Endothelial cell of umbilical vein (primary cell): ENCODE measurements at regions not wholly inside any gene's neighbourhood (a gene's known extent, or its start where the extent isn't known, plus 50 kb on each side); places are given as distances from the start of the nearest gene placed in this dataset.

Experiments
- EZH2 ChIP-seq: IDR thresholded peaks from 2 replicates; pipeline ENCODE4 v1.6.1; 2012; ENCODE audit warnings: borderline replicate concordance, low read depth, mild to moderate bottlenecking, moderate library complexity, low read length, inconsistent platforms; ENCODE audit not compliant: severe bottlenecking
- JUN ChIP-seq: IDR thresholded peaks from 2 replicates; pipeline ENCODE4 v1.6.1; 2011; ENCODE audit warnings: borderline replicate concordance, low read depth; ENCODE audit not compliant: insufficient read length, insufficient read depth
- POLR2A ChIP-seq: IDR thresholded peaks from 2 replicates; pipeline ENCODE4 v1.6.1; 2012; ENCODE audit warnings: low read depth, mild to moderate bottlenecking, control low read depth, low read length
- TF ChIP-seq, protein P1 (sequence below), 2 donors: IDR thresholded peaks; 1 replicate in 1 of 2; 2 replicates in 1 of 2; pipeline ENCODE4 v1.5.1; 2011; ENCODE audit warnings: low read length in 2 of 2, mild to moderate bottlenecking in 2 of 2, moderate library complexity in 2 of 2, control low read depth in 1 of 2, inconsistent platforms in 1 of 2, low read depth in 1 of 2; ENCODE audit not compliant: insufficient read depth in 1 of 2; ENCODE audit errors: extremely low read depth in 1 of 2
- TF ChIP-seq, protein P2 (sequence below): IDR thresholded peaks from 2 replicates; pipeline ENCODE4 v1.6.1; 2011; ENCODE audit not compliant: insufficient read depth, insufficient read length

DNA sequence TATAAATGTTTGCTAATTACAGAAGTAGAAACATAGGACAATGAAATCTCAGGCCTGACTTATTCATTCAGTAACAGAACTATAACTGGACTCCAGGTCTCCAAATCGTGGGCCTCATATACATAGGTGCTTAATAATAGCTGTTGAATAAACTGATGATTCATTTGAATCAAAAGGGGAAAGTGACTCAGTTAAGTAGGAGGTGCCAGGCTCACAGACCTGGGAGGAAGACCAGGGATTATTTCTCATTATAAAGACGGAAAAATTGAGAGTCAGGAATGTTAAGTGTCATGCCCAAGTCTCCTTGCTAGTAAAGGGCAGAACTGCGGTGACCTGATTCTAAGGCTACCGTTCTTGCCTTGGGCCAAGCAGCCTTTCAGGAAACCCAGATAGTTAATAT, 131.5 kb downstream of the HS3ST1 start:
- TF ChIP-seq, protein P1, sequence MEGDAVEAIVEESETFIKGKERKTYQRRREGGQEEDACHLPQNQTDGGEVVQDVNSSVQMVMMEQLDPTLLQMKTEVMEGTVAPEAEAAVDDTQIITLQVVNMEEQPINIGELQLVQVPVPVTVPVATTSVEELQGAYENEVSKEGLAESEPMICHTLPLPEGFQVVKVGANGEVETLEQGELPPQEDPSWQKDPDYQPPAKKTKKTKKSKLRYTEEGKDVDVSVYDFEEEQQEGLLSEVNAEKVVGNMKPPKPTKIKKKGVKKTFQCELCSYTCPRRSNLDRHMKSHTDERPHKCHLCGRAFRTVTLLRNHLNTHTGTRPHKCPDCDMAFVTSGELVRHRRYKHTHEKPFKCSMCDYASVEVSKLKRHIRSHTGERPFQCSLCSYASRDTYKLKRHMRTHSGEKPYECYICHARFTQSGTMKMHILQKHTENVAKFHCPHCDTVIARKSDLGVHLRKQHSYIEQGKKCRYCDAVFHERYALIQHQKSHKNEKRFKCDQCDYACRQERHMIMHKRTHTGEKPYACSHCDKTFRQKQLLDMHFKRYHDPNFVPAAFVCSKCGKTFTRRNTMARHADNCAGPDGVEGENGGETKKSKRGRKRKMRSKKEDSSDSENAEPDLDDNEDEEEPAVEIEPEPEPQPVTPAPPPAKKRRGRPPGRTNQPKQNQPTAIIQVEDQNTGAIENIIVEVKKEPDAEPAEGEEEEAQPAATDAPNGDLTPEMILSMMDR (IDR thresholded peaks at IDR 0.05; ENCODE audit: extremely low read depth in 1 of 2, insufficient read depth in 1 of 2, low read depth in 1 of 2, low read length in 2 of 2): no peak
- TF ChIP-seq POLR2A (no peak), JUN (peak; percentile 17), EZH2 (no peak)
- TF ChIP-seq, protein P2, sequence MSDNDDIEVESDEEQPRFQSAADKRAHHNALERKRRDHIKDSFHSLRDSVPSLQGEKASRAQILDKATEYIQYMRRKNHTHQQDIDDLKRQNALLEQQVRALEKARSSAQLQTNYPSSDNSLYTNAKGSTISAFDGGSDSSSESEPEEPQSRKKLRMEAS: no peak
